ENCODE measurements at regions not wholly inside any gene's neighbourhood (a gene's known extent, or its start where the extent isn't known, plus 50 kb on each side); places are given as distances from the start of the nearest gene placed in this dataset.

DNA sequence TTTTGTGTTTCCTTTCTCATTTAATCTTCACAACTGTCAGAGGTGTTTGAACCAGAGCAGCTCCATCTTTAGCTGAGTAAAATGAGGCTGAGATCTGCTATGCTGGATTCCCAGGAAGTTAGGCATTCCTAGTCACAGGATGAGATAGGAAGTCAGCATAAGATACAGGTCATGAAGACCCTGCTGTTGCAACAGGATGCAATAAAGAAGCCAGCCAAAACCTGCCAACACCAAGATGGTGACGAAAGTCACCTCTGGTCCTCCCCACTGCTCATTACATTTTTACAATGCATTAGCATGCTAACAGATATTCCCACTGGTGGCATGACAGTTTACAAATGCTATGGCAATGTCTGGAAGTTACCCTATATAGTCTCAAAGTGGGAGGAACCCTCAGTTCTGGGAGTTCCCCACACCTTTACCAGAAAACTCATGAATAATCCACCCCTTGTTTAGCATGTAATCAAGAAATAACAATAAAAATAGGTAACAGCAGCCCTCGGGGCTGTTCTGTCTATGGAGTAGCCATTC is 262.2 kb upstream of the FERMT1 start:
- no peak for TF ChIP-seq CTCF (IDR thresholded peaks at IDR 0.05)
- TF ChIP-seq POLR2A (IDR thresholded peaks at IDR 0.05), result no peak
- TF ChIP-seq EP300 (IDR thresholded peaks at IDR 0.05), result no peak

Measured in upper lobe of left lung (tissue), 4 donors.